GM12878 (cell line): ENCODE measurements at regions not wholly inside any gene's neighbourhood (a gene's known extent, or its start where the extent isn't known, plus 50 kb on each side); places are given as distances from the start of the nearest gene placed in this dataset.

ENCODE experiments used
- ATAC-seq: fragments of 200-7000 bp; cut with Tn5 transposase; 3 replicates; pipeline ENCODE4 v1.9.1; 2020; ENCODE audit warnings: mild to moderate bottlenecking, moderate library complexity
- BruUV-seq: library from RNA; stranded (reverse); fragments of 400-500 nt; replicated peaks from 2 replicates; lab custom pipeline; 2021; lab: Mats Ljungman, UMichigan
- CTCF ChIA-PET: fragments of 300-600 bp; sonication (Branson Sonifier 250); formaldehyde crosslinking; extraction: SDS; loops from one replicate; lab custom pipeline; 2021; ENCODE audit warnings: inconsistent platforms; lab: Yijun Ruan, JAX
- POLR2A ChIA-PET: fragments of 350-600 bp; formaldehyde crosslinking; extraction: SDS; loops from one replicate; lab custom pipeline; 2021; ENCODE audit warnings: inconsistent platforms; lab: Charles Lee
- RAD21 ChIA-PET: fragments of 300-600 bp; sonication (Branson Sonifier 250); formaldehyde crosslinking; loops from one replicate; lab custom pipeline; 2023; ENCODE audit warnings: antibody characterized with exemption; ENCODE audit not compliant: unreplicated experiment; lab: Charles Lee
- SMC1A ChIA-PET: fragments of 300-600 bp; sonication (Branson Sonifier 250); formaldehyde crosslinking; loops from one replicate; lab custom pipeline; 2023; ENCODE audit not compliant: unreplicated experiment, uncharacterized antibody; lab: Charles Lee
- DNase-seq: peaks from one replicate; pipeline ENCODE4 v3.0.0-alpha.2; 2011; ENCODE audit warnings: low read depth, low spot score
- FAIRE-seq: peaks from 3 replicates; lab custom pipeline; 2011; peaks lifted over from hg19 to GRCh38; lab: Jason Lieb, UNC
- H2AFZ ChIP-seq: 2 replicates; pipeline ENCODE4 v1.6.0; 2011; ENCODE audit warnings: low read depth, low read length, control low read depth; ENCODE audit not compliant: control insufficient read depth
- H3K27ac ChIP-seq: 2 replicates; pipeline ENCODE4 v1.5.1; 2011; ENCODE audit warnings: control low read depth; ENCODE audit not compliant: control insufficient read depth, insufficient read depth
- H3K27me3 ChIP-seq, 2 experiments: replicated peaks in 1 of 2; 2 replicates each; pipeline versions ENCODE4 v1.6.0 to v1.6.1; 2011; ENCODE audit warnings: low read length in 1 of 2; ENCODE audit not compliant: control insufficient read depth in 2 of 2, insufficient read depth in 2 of 2
- H3K36me3 ChIP-seq, 2 experiments: 2 replicates each; pipeline ENCODE4 v1.5.1; 2011; ENCODE audit warnings: low read length in 1 of 2; ENCODE audit not compliant: control insufficient read depth in 2 of 2, insufficient read depth in 2 of 2
- H3K4me1 ChIP-seq: 2 replicates; pipeline ENCODE4 v1.6.1; 2011; ENCODE audit warnings: mild to moderate bottlenecking, low read length, moderate library complexity, mixed read lengths; ENCODE audit not compliant: control insufficient read depth, insufficient read depth
- H3K4me2 ChIP-seq: 2 replicates; pipeline ENCODE4 v1.6.0; 2011; ENCODE audit warnings: control low read depth; ENCODE audit not compliant: control insufficient read depth, insufficient read depth
- H3K4me3 ChIP-seq: fragments of 200-600 bp; sonication (generic); 2 replicates; pipeline ENCODE4 v1.5.1; 2016
- H3K79me2 ChIP-seq: 2 replicates; pipeline ENCODE4 v1.6.0; 2011; ENCODE audit warnings: low read length; ENCODE audit not compliant: control insufficient read depth, insufficient read depth
- H3K9ac ChIP-seq: 2 replicates; pipeline ENCODE4 v1.8.0; 2011; ENCODE audit warnings: low read length, control low read depth, mixed read lengths; ENCODE audit not compliant: control insufficient read depth, insufficient read depth
- H3K9me3 ChIP-seq: replicated peaks from 3 replicates; pipeline ENCODE4 v1.5.1; 2011; ENCODE audit warnings: mild to moderate bottlenecking, low read length; ENCODE audit not compliant: control insufficient read depth, insufficient read depth
- H4K20me1 ChIP-seq: 2 replicates; pipeline ENCODE4 v1.6.0; 2011; ENCODE audit not compliant: control insufficient read depth, insufficient read depth
- ATF3 ChIP-seq: IDR thresholded peaks from 2 replicates; pipeline ENCODE4 v1.6.1; 2011; ENCODE audit warnings: low read depth, mild to moderate bottlenecking, low read length, moderate library complexity, borderline replicate concordance; ENCODE audit errors: extremely low read depth
- CBX3 ChIP-seq: fragments of 200-600 bp; sonication (generic); IDR thresholded peaks from 2 replicates; pipeline ENCODE4 v1.6.1; 2016; ENCODE audit warnings: low read depth, borderline replicate concordance
- E2F4 ChIP-seq: IDR thresholded peaks from 2 replicates; pipeline ENCODE4 v1.6.1; 2012; ENCODE audit warnings: low read depth, low read length, improper control_type of control experiment
- HCFC1 ChIP-seq: fragments of 150-350 bp; IDR thresholded peaks from 2 replicates; pipeline ENCODE4 v1.6.1; 2014; ENCODE audit warnings: low read length
- HDAC2 ChIP-seq: fragments of 200-600 bp; sonication (generic); IDR thresholded peaks from 2 replicates; pipeline ENCODE4 v1.6.1; 2017
- IKZF1 ChIP-seq: fragments of 450-650 bp; conservative IDR thresholded peaks from 2 replicates; pipeline ENCODE4 v1.6.1; 2017; ENCODE audit warnings: antibody characterized with exemption, mild to moderate bottlenecking
- MEF2A ChIP-seq: IDR thresholded peaks from 2 replicates; pipeline ENCODE4 v1.6.1; 2011; ENCODE audit warnings: low read depth, mild to moderate bottlenecking, low read length, moderate library complexity; ENCODE audit not compliant: insufficient read depth
- MYB ChIP-seq: fragments of 150-350 bp; IDR thresholded peaks from 2 replicates; pipeline ENCODE4 v1.6.1; 2014; ENCODE audit warnings: mild to moderate bottlenecking, low read depth, low read length, borderline replicate concordance
- POLR2AphosphoS5 ChIP-seq: IDR thresholded peaks from 2 replicates; pipeline ENCODE4 v1.6.1; 2011; ENCODE audit warnings: mild to moderate bottlenecking, low read length, inconsistent platforms
- POU2F2 ChIP-seq: IDR thresholded peaks from 3 replicates; pipeline ENCODE4 v1.6.1; 2011; ENCODE audit warnings: low read depth, mild to moderate bottlenecking, low read length, borderline replicate concordance
- PRDM15 ChIP-seq: fragments of 450-650 bp; formaldehyde crosslinking; IDR thresholded peaks from 2 replicates; pipeline ENCODE4 v1.4.0; 2020; ENCODE audit warnings: mild to moderate bottlenecking, moderate library complexity
- RB1 ChIP-seq: fragments of 450-650 bp; formaldehyde crosslinking; IDR thresholded peaks from 2 replicates; pipeline ENCODE4 v1.6.1; 2017; ENCODE audit warnings: mild to moderate bottlenecking, borderline replicate concordance
- SIN3A ChIP-seq: IDR thresholded peaks from 2 replicates; pipeline ENCODE4 v1.6.1; 2012; ENCODE audit warnings: low read depth, low read length, improper control_type of control experiment
- SMARCA5 ChIP-seq: fragments of 450-650 bp; IDR thresholded peaks from 2 replicates; pipeline ENCODE4 v1.6.1; 2017; ENCODE audit warnings: mild to moderate bottlenecking
- SUZ12 ChIP-seq: fragments of 200-600 bp; sonication (generic); IDR thresholded peaks from one replicate; pipeline ENCODE4 v1.6.1; 2018; ENCODE audit warnings: antibody characterized with exemption, mild to moderate bottlenecking; ENCODE audit not compliant: unreplicated experiment
- TBL1XR1 ChIP-seq: IDR thresholded peaks from 2 replicates; pipeline ENCODE4 v1.6.1; 2012; ENCODE audit warnings: low read depth, low read length, improper control_type of control experiment
- TCF12 ChIP-seq: IDR thresholded peaks from 2 replicates; pipeline ENCODE4 v1.6.1; 2011; ENCODE audit warnings: low read depth, mild to moderate bottlenecking, low read length
- USF1 ChIP-seq: IDR thresholded peaks from 2 replicates; pipeline ENCODE4 v1.6.1; 2011; ENCODE audit warnings: borderline replicate concordance, low read depth, mild to moderate bottlenecking, moderate library complexity, mixed read lengths, low read length; ENCODE audit not compliant: insufficient read depth; ENCODE audit errors: extremely low read length
- WGBS: methylation state at CpG from one replicate; pipeline ENCODE4 v1.1.6; 2016; ENCODE audit warnings: low lambda C conversion rate; ENCODE audit not compliant: insufficient replicate concordance, insufficient coverage; ENCODE audit errors: missing lambda C conversion rate; 5-methylcytosine and 5-hydroxymethylcytosine counted together
- in situ Hi-C: fragments of 300-500 bp; cut with MboI; formaldehyde crosslinking; loops from 9 replicates; pipeline ENCODE4 v1.14.3; 2018; ENCODE audit warnings: mixed read lengths
- intact Hi-C: fragments of 100-400 bp; cut with micrococcal nuclease; formaldehyde crosslinking; loops from one replicate; pipeline ENCODE4 v1.14.2; 2022; ENCODE audit not compliant: unreplicated experiment

- TF ChIP-seq POU2F2, result no peak
- no peak for TF ChIP-seq E2F4
- TF ChIP-seq CBX3, result no peak
- TF ChIP-seq MYB, result no peak
- TF ChIP-seq SUZ12, result no peak
- no peak for TF ChIP-seq SIN3A
- TF ChIP-seq HDAC2, result no peak
Measured at GRCh38 chr9:21677834-21678233, 124.6 kb upstream of the MTAP start (continued).

GRCh38 chr9:21679432-21679831 is 123.0 kb upstream of the MTAP start:
- RAD21 ChIA-PET, result no interaction called here
- POLR2A ChIA-PET, result no interaction called here
- DNase-seq (no peak), FAIRE-seq (no peak), ATAC-seq (no peak)
- SMC1A ChIA-PET, result no interaction called here
- no peak overlapping the region for H3K9ac ChIP-seq
- WGBS, result 0% methylated on average over 1 of the region's 1 CpG
- BruUV-seq, result no TSS peak
- no peak overlapping the region for H2AFZ ChIP-seq
- no peaks in the 10 kb centered on the region for H3K79me2 ChIP-seq
- CTCF ChIA-PET, result no interaction called here
- no peaks in the 10 kb centered on the region for H3K4me1 ChIP-seq
- no peak overlapping the region for H3K4me2 ChIP-seq
- no peaks in the 10 kb centered on the region for H3K9me3 ChIP-seq
- intact Hi-C loops, result no loop called here
- no peaks in the 10 kb centered on the region for H4K20me1 ChIP-seq
- H3K27ac ChIP-seq, result no peak overlapping the region
- in situ Hi-C loops, result no loop called here
- H3K4me3 ChIP-seq, result no peak overlapping the region
- H3K36me3 ChIP-seq, result no peaks in the 10 kb centered on the region
- no peaks in the 10 kb centered on the region for H3K27me3 ChIP-seq
- TF ChIP-seq POLR2AphosphoS5 (no peak), TBL1XR1 (no peak), RB1 (no peak), MEF2A (no peak), E2F4 (no peak), TCF12 (no peak), USF1 (no peak), SMARCA5 (no peak), HCFC1 (no peak), PRDM15 (CRISPR knock-in tag) (no peak), IKZF1 (no peak), ATF3 (no peak)
